PC-9 (cell line): ENCODE measurements at regions not wholly inside any gene's neighbourhood (a gene's known extent, or its start where the extent isn't known, plus 50 kb on each side); places are given as distances from the start of the nearest gene placed in this dataset.
"Not testable (repeated sequence)": the region's sequence is repeated elsewhere in the genome, so short reads cannot be mapped to it uniquely, and the experiment has no call there.

ENCODE experiments used
- BruUV-seq: library from RNA; stranded (reverse); fragments of 400-500 nt; replicated peaks from 2 replicates; lab custom pipeline; 2021; lab: Mats Ljungman, UMichigan
- CTCF ChIA-PET: fragments of 300-600 bp; sonication (Branson Sonifier 250); formaldehyde crosslinking; loops from one replicate; lab custom pipeline; 2022; ENCODE audit warnings: antibody characterized with exemption; lab: Charles Lee
- POLR2A ChIA-PET: fragments of 300-600 bp; sonication (Branson Sonifier 250); formaldehyde crosslinking; loops from one replicate; lab custom pipeline; 2022; ENCODE audit warnings: antibody characterized with exemption; ENCODE audit not compliant: unreplicated experiment; lab: Charles Lee
- DNase-seq, 2 experiments: peaks; one replicate each; pipeline versions ENCODE4 v3.0.0 to v3.0.0-alpha.2; 2015 to 2022; ENCODE audit warnings: mixed read lengths in 1 of 2
- H2AFZ ChIP-seq: fragments of 200-600 bp; sonication (generic); 2 replicates; pipeline ENCODE4 v1.8.1; 2017; ENCODE audit warnings: antibody characterized with exemption
- H3F3A ChIP-seq: fragments of 200-600 bp; sonication (generic); 2 replicates; pipeline ENCODE4 v1.8.1; 2017; ENCODE audit warnings: antibody characterized with exemption, mild to moderate bottlenecking, low read depth; ENCODE audit not compliant: insufficient read depth
- H3K27ac ChIP-seq: fragments of 200-600 bp; sonication (generic); 2 replicates; pipeline ENCODE4 v1.6.1; 2016; ENCODE audit warnings: mixed run types
- H3K27me3 ChIP-seq: fragments of 200-600 bp; sonication (generic); 2 replicates; pipeline ENCODE4 v1.6.1; 2016; ENCODE audit warnings: low read depth, mixed run types; ENCODE audit not compliant: insufficient read depth
- H3K36me3 ChIP-seq: fragments of 200-600 bp; sonication (generic); 2 replicates; pipeline ENCODE4 v1.6.1; 2016; ENCODE audit warnings: low read depth, mixed run types
- H3K4me1 ChIP-seq: fragments of 200-600 bp; sonication (generic); replicated peaks from 2 replicates; pipeline ENCODE4 v1.6.1; 2016; ENCODE audit warnings: mixed run types; ENCODE audit not compliant: insufficient read depth
- H3K4me2 ChIP-seq: fragments of 200-600 bp; sonication (generic); 2 replicates; pipeline ENCODE4 v1.6.1; 2017; ENCODE audit warnings: mixed run types
- H3K4me3 ChIP-seq: fragments of 200-600 bp; sonication (generic); 2 replicates; pipeline ENCODE4 v1.6.1; 2016; ENCODE audit warnings: mixed run types
- H3K79me2 ChIP-seq: fragments of 200-600 bp; sonication (generic); 2 replicates; pipeline ENCODE4 v1.6.1; 2017; ENCODE audit warnings: low read depth, mixed run types
- H3K9me2 ChIP-seq: fragments of 200-600 bp; sonication (generic); 2 replicates; pipeline ENCODE4 v1.8.1; 2017; ENCODE audit warnings: mild to moderate bottlenecking; ENCODE audit not compliant: insufficient read depth
- H3K9me3 ChIP-seq: fragments of 200-600 bp; sonication (generic); 2 replicates; pipeline ENCODE4 v1.8.1; 2016; ENCODE audit warnings: low read depth; ENCODE audit not compliant: insufficient read depth
- H4K20me1 ChIP-seq: fragments of 200-600 bp; sonication (generic); 2 replicates; pipeline ENCODE4 v1.8.1; 2017; ENCODE audit not compliant: insufficient read depth
- CTCF ChIP-seq: fragments of 200-600 bp; sonication (generic); conservative IDR thresholded peaks from 2 replicates; pipeline ENCODE4 v1.6.1; 2017; ENCODE audit warnings: mixed run types, antibody characterized with exemption, mild to moderate bottlenecking, moderate library complexity
- EZH2 ChIP-seq: fragments of 200-600 bp; sonication (generic); IDR thresholded peaks from 2 replicates; pipeline ENCODE4 v1.8.0; 2017; ENCODE audit warnings: antibody characterized with exemption, low read depth
- intact Hi-C: fragments of 100-400 bp; cut with micrococcal nuclease; formaldehyde crosslinking; loops from one replicate; pipeline ENCODE4 v1.10.0; 2022; ENCODE audit not compliant: unreplicated experiment

- Histone ChIP-seq H3K27me3 (no peaks in the 10 kb centered on the region), H3K9me2 (no peaks in the 10 kb centered on the region), H3K4me1 (no peaks in the 10 kb centered on the region), H3K79me2 (no peaks in the 10 kb centered on the region), H3K4me2 (no peak overlapping the region), H4K20me1 (no peaks in the 10 kb centered on the region), H3K4me3 (no peak overlapping the region), H2AFZ (no peak overlapping the region), H3K9me3 (no peaks in the 10 kb centered on the region), H3K27ac (no peak overlapping the region), H3K36me3 (no peaks in the 10 kb centered on the region), H3F3A (no peaks in the 10 kb centered on the region)
- TF ChIP-seq EZH2, result no peak
- TF ChIP-seq CTCF, result no peak
- ChIA-PET POLR2A (no interaction called here), CTCF (no interaction called here)
- no peak for DNase-seq
- intact Hi-C loops, result no loop called here
- no TSS peak for BruUV-seq
Observed at GRCh38 chr2:83359336-83359735, 1099.7 kb downstream of the SUCLG1 start.

GRCh38 chr2:83342860-83343329, 1116.2 kb downstream of the SUCLG1 start:
- H3K4me1 ChIP-seq, result no peaks in the 10 kb centered on the region
- H3K27me3 ChIP-seq, result no peaks in the 10 kb centered on the region
- H3K9me2 ChIP-seq, result no peaks in the 10 kb centered on the region
- H2AFZ ChIP-seq, result no peak overlapping the region
- intact Hi-C loops, result no loop called here
- H3K4me3 ChIP-seq, result no peak overlapping the region
- DNase-seq, result no peak
- no TSS peak for BruUV-seq
- H3K79me2 ChIP-seq, result no peaks in the 10 kb centered on the region
- no peak overlapping the region for H3K27ac ChIP-seq
- H3F3A ChIP-seq, result peaks cover 8% of the 10 kb centered on the region; the same call in 1 of the 2 replicates
- no peaks in the 10 kb centered on the region for H3K36me3 ChIP-seq
- POLR2A ChIA-PET, result no interaction called here
- CTCF ChIA-PET, result no interaction called here
- no peak overlapping the region for H3K4me2 ChIP-seq
- no peaks in the 10 kb centered on the region for H3K9me3 ChIP-seq
- H4K20me1 ChIP-seq, result no peaks in the 10 kb centered on the region; the same call in 1 of the 2 replicates
- TF ChIP-seq CTCF (no peak), EZH2 (no peak)

GRCh38 chr2:83340424-83340823, 1118.7 kb downstream of the SUCLG1 start:
- H3K27ac ChIP-seq, result no peak overlapping the region
- H3K4me2 ChIP-seq, result no peak overlapping the region
- H3K27me3 ChIP-seq, result no peaks in the 10 kb centered on the region
- BruUV-seq, result no TSS peak
- intact Hi-C loops, result no loop called here
- H3F3A ChIP-seq, result peaks cover 8% of the 10 kb centered on the region; the same call in 1 of the 2 replicates
- no peaks in the 10 kb centered on the region; the same call in 1 of the 2 replicates for H4K20me1 ChIP-seq
- H3K36me3 ChIP-seq, result no peaks in the 10 kb centered on the region
- H3K9me3 ChIP-seq, result no peaks in the 10 kb centered on the region
- H3K79me2 ChIP-seq, result no peaks in the 10 kb centered on the region
- no peak overlapping the region for H2AFZ ChIP-seq
- no peaks in the 10 kb centered on the region for H3K9me2 ChIP-seq
- no peak overlapping the region for H3K4me3 ChIP-seq
- POLR2A ChIA-PET, result no interaction called here
- no peak for DNase-seq
- H3K4me1 ChIP-seq, result no peaks in the 10 kb centered on the region
- CTCF ChIA-PET, result no interaction called here
- no peak for TF ChIP-seq CTCF
- no peak for TF ChIP-seq EZH2

- H3K4me1 ChIP-seq, CTCF ChIA-PET, H2AFZ ChIP-seq, H3K79me2 ChIP-seq, H3K27ac ChIP-seq, H3F3A ChIP-seq, H3K4me2 ChIP-seq, H4K20me1 ChIP-seq, POLR2A ChIA-PET, BruUV-seq, H3K9me2 ChIP-seq, H3K36me3 ChIP-seq, DNase-seq, H3K27me3 ChIP-seq, H3K4me3 ChIP-seq, H3K9me3 ChIP-seq, intact Hi-C loops: not testable (repeated sequence)
Observed at GRCh38 chr2:83339942-83340341, 1119.1 kb downstream of the SUCLG1 start.
